Type B pancreatic cell (in vitro differentiated cells): ENCODE measurements at regions not wholly inside any gene's neighbourhood (a gene's known extent, or its start where the extent isn't known, plus 50 kb on each side); places are given as distances from the start of the nearest gene placed in this dataset.

Experiments used
- DNase-seq: peaks from one replicate; pipeline ENCODE4 v3.0.0; 2021; ENCODE audit warnings: mixed read lengths; ENCODE audit not compliant: unreplicated experiment; ENCODE audit errors: extremely low spot score
- H3K27ac Mint-ChIP-seq: 2 replicates; pipeline ENCODE4 v1.8.0; 2021; ENCODE audit warnings: mild to moderate bottlenecking, mixed read lengths
- H3K27me3 Mint-ChIP-seq: 2 replicates; pipeline ENCODE4 v1.8.0; 2021; ENCODE audit warnings: mixed read lengths
- H3K36me3 Mint-ChIP-seq: 2 replicates; pipeline ENCODE4 v1.8.0; 2021; ENCODE audit warnings: mixed read lengths
- H3K4me1 Mint-ChIP-seq: one replicate; pipeline ENCODE4 v1.8.0; 2021; ENCODE audit warnings: mixed read lengths; ENCODE audit not compliant: unreplicated experiment
- H3K4me3 Mint-ChIP-seq: 2 replicates; pipeline ENCODE4 v1.8.0; 2021; ENCODE audit warnings: mild to moderate bottlenecking, mixed read lengths
- H3K9me3 Mint-ChIP-seq: 2 replicates; pipeline ENCODE4 v1.8.0; 2021; ENCODE audit warnings: mixed read lengths
- TF ChIP-seq, protein P1 (sequence below): fragments of 200-600 bp; sonication (generic); conservative IDR thresholded peaks from 2 replicates; pipeline ENCODE4 v1.5.0; 2021; ENCODE audit warnings: antibody characterized with exemption, mild to moderate bottlenecking

DNA sequence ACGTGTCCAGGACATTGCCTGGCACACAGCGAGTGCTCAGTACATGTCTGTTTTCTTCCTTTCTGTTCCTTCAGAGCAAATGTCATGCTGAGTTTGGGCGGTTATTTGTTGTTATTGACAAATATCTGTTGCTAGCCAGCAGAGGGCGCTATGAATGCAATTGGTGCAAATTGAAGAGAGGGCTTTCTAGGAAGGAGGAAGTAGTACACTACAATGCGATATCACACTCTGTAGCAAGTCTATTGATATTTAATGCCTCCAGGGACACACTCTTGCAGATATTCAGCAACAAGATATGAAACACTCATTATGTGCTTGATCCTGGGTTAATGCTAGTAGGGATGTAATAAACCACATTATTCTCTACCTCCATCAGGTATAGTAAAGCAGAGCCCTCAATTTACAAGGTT is 267.3 kb upstream of the SRRM4 start:
- TF ChIP-seq, protein P1, sequence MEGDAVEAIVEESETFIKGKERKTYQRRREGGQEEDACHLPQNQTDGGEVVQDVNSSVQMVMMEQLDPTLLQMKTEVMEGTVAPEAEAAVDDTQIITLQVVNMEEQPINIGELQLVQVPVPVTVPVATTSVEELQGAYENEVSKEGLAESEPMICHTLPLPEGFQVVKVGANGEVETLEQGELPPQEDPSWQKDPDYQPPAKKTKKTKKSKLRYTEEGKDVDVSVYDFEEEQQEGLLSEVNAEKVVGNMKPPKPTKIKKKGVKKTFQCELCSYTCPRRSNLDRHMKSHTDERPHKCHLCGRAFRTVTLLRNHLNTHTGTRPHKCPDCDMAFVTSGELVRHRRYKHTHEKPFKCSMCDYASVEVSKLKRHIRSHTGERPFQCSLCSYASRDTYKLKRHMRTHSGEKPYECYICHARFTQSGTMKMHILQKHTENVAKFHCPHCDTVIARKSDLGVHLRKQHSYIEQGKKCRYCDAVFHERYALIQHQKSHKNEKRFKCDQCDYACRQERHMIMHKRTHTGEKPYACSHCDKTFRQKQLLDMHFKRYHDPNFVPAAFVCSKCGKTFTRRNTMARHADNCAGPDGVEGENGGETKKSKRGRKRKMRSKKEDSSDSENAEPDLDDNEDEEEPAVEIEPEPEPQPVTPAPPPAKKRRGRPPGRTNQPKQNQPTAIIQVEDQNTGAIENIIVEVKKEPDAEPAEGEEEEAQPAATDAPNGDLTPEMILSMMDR: peak; percentile 84
- no peaks in the 10 kb centered on the region for H3K9me3 Mint-ChIP-seq
- H3K36me3 Mint-ChIP-seq: no peaks in the 10 kb centered on the region
- H3K4me3 Mint-ChIP-seq: no peak overlapping the region
- H3K4me1 Mint-ChIP-seq: no peaks in the 10 kb centered on the region
- no peak for DNase-seq
- H3K27ac Mint-ChIP-seq: no peak overlapping the region
- peaks cover 19% of the 10 kb centered on the region for H3K27me3 Mint-ChIP-seq

DNA sequence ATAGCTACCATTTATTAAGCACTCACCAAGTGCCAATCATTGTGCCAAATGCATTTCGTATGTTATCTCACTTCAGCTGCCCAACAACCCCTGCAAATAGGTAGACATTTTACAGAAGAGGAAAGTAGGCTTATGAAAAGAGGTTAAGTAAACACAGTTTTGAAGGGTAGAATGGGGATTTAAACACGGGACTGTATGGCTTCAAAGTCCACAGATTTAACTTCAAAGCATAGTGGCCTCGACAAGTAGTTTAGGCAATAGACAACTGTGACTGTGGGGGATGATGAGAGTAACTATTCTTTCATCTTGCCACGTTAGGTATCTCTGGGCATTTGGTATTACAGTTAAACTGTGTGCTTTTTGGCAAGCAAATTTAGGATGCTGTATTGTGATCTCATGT is 266.8 kb upstream of the SRRM4 start:
- Mint-ChIP-seq H3K36me3 (no peaks in the 10 kb centered on the region), H3K4me1 (no peaks in the 10 kb centered on the region), H3K27me3 (peaks cover 21% of the 10 kb centered on the region), H3K4me3 (no peak overlapping the region), H3K27ac (no peak overlapping the region), H3K9me3 (no peaks in the 10 kb centered on the region)
- no peak for DNase-seq
- TF ChIP-seq, protein P1: no peak

DNA sequence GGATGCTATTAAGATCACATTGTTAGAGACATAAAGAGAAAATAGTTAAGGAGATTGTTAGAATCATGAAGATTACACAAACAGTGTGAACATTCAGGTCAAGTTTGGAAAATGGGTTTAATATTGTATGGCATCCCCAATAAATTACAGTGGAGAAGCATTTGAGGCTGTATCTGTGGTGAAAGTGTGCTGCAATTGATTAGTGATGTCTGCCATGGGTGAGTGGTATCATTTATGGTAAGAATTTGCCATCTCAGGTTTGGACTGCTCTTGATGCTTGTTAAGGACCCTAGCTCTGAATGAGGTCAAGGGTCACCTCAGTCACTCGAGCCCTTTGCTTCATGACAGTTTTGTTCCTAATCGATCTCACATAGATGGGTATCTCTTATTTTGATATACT is 265.7 kb upstream of the SRRM4 start:
- TF ChIP-seq, protein P1: no peak
- peaks cover 21% of the 10 kb centered on the region for H3K27me3 Mint-ChIP-seq
- H3K36me3 Mint-ChIP-seq: no peaks in the 10 kb centered on the region
- no peaks in the 10 kb centered on the region for H3K9me3 Mint-ChIP-seq
- H3K4me3 Mint-ChIP-seq: no peak overlapping the region
- DNase-seq: no peak
- no peaks in the 10 kb centered on the region for H3K4me1 Mint-ChIP-seq
- H3K27ac Mint-ChIP-seq: no peak overlapping the region

DNA sequence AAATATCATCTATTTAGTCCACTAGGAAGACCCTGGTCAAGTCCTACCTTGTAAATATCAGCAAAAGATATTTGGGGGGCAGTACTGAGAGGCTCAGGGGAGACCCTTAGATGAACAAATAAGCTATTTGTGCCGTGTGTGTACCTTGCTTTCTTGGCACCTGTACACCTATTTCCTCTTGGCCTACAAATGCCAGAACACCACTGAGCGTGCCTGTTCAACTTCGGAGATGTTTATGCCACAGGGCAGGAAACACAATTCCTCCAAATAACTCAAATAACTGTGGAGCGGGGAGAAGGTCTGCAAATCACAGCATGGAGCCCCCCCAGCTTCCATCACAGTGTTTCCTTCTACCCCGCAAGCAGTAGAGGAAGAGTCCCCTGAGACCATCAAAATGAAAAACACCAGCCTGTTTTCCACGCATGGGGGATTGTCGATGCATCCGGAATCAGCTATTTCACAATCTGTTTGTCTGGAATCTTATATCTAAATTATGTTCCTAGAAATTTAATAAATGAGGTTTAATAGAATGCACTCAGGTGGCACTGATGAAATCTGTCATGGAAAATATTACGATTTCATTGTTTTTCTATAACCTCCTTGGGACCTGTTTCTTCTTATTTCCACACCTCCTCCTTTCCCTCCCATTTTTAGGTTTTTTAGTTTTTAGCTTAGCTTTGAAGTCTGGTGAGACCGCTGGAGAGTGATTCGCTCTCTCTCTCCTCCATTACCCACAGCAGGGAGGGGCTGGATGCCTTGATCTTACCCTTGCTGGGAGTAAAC is 254.0 kb upstream of the SRRM4 start:
- DNase-seq: no peak
- Mint-ChIP-seq H3K4me1 (no peaks in the 10 kb centered on the region), H3K27me3 (peaks cover 24% of the 10 kb centered on the region), H3K9me3 (no peaks in the 10 kb centered on the region), H3K36me3 (no peaks in the 10 kb centered on the region), H3K27ac (no peak overlapping the region), H3K4me3 (no peak overlapping the region)
- TF ChIP-seq, protein P1: no peak

DNA sequence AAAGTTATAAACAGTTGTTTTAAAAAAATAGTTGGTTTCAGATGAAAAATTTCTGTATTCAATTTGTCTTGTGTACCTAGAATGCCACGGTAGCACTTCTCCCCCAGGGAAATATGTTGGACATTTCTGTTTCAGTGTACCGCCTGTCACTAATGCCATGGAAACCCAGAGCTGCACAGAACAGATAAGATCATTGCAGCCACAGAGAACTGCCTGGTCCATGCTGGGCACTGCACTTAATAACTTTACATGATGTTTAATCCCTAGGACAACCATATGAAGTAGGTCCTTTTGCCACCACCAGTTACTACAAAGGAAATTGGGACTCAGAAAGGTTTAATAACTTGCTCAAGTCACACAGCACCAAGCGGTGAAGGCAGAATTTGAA is 253.4 kb upstream of the SRRM4 start:
- no peak overlapping the region for H3K27ac Mint-ChIP-seq
- TF ChIP-seq, protein P1: no peak
- DNase-seq: no peak
- H3K27me3 Mint-ChIP-seq: peaks cover 18% of the 10 kb centered on the region
- no peaks in the 10 kb centered on the region for H3K36me3 Mint-ChIP-seq
- no peak overlapping the region for H3K4me3 Mint-ChIP-seq
- H3K4me1 Mint-ChIP-seq: no peaks in the 10 kb centered on the region
- H3K9me3 Mint-ChIP-seq: no peaks in the 10 kb centered on the region
